RWPE1 (cell line): ENCODE measurements at regions not wholly inside any gene's neighbourhood (a gene's known extent, or its start where the extent isn't known, plus 50 kb on each side); places are given as distances from the start of the nearest gene placed in this dataset.

ENCODE experiments used
- CTCF ChIA-PET: fragments of 350-600 bp; sonication (Branson Sonifier 250); formaldehyde crosslinking; extraction: SDS; loops from one replicate; lab custom pipeline; 2021; lab: Yijun Ruan, JAX
- POLR2A ChIA-PET: fragments of 400-600 bp; formaldehyde crosslinking; extraction: SDS; loops from one replicate; lab custom pipeline; 2020; ENCODE audit warnings: antibody characterized with exemption; ENCODE audit not compliant: low non-redundant PET; lab: Yijun Ruan, JAX
- DNase-seq: peaks from one replicate; pipeline ENCODE4 v3.0.0; 2012; ENCODE audit warnings: low spot score
- H3K27ac ChIP-seq: fragments of 450-650 bp; 2 replicates; pipeline ENCODE4 v1.5.1; 2017
- TF ChIP-seq, protein P1 (sequence below): fragments of 450-650 bp; conservative IDR thresholded peaks from 2 replicates; pipeline ENCODE4 v1.5.1; 2017; ENCODE audit warnings: low read depth, mild to moderate bottlenecking

DNA sequence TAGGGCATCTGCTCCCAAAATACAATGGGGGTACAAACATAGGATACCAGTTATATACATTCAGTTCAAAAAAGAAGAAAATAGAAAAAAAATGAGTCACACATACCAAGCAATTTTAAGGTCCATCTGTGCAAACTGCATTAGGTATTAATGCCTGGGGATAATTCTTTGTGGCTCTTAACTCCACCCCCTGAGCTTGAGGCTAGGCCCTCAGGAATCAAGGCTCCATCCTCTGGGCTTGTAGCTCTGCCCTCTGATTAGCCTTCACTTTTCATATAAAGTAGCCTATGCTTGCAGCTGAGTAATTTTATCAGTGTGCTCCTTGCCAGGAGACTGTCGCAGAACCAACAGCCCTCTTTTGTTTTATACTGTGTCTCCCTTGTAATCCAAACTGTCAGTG is 69.9 kb upstream of the BACE2 start:
- ChIA-PET CTCF (interaction anchor here (1.0 kb wide), 1 partner anchor 24 kb away, joined by 5 read pairs; no protein-coding TSS in a partner anchor), POLR2A (no interaction called here)
- TF ChIP-seq, protein P1, sequence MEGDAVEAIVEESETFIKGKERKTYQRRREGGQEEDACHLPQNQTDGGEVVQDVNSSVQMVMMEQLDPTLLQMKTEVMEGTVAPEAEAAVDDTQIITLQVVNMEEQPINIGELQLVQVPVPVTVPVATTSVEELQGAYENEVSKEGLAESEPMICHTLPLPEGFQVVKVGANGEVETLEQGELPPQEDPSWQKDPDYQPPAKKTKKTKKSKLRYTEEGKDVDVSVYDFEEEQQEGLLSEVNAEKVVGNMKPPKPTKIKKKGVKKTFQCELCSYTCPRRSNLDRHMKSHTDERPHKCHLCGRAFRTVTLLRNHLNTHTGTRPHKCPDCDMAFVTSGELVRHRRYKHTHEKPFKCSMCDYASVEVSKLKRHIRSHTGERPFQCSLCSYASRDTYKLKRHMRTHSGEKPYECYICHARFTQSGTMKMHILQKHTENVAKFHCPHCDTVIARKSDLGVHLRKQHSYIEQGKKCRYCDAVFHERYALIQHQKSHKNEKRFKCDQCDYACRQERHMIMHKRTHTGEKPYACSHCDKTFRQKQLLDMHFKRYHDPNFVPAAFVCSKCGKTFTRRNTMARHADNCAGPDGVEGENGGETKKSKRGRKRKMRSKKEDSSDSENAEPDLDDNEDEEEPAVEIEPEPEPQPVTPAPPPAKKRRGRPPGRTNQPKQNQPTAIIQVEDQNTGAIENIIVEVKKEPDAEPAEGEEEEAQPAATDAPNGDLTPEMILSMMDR: no peak
- no peak overlapping the region for H3K27ac ChIP-seq
- no peak for DNase-seq

DNA sequence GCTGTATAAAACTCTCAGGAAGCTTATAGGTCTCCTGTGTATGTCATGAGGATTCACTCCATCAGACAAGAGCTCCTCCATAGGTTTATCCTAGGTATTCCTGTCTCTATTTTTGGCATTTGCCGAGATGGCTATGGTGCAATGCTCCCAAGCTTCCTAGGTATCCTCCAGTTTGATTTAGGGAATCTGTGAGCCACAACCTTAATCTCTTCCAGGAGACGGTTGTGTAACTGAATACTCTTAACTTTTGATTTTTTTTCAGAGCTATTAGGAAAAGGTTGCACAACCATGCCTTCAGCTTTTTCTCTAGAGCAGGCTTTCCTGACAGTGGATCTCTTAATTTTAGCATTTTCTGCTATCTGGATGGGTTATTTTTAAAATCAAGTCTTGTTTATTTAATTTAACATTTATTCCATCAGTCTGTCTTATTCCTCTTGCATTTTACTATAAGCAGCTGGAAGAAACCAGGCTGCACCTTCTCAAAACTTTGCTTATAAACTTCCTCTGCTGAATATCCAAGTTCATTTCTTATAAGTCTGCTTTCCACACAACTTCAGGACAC is 69.4 kb upstream of the BACE2 start:
- TF ChIP-seq, protein P1: no peak
- CTCF ChIA-PET: no interaction called here
- DNase-seq: no peak
- POLR2A ChIA-PET: no interaction called here
- H3K27ac ChIP-seq: no peak overlapping the region

DNA sequence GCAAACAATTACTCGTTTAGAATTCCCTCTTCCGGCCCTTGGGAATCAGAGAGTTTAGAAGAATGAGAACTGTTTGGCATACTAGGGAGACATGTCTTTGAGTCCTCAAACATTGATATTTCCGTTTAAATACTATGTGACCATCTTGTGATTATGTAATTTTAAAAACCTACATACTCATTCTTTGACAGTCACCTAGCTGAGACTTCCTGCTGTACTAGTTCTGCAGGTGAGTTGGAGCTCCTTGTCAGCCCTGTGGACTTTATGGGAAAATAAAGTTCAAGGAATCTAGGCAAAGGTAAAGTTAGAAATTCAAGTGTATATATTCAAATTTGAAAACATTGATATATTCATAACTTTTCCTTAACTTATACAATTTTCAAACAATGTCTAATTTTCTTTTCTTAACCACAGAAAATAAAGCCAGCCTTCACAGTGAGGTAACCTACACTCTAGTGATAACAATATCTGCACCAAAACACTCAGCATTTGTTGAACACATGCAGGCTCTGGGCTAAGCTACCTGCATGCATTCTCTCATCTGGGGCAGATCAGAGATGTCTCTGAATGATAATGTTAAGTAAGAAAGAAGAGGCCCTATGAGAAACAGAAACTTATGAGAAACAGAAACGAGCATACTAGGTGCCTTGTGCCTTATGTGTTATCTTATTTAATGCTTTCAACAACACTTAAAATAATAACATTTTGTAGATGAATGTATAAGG is 67.0 kb upstream of the BACE2 start:
- DNase-seq: no peak
- TF ChIP-seq, protein P1: no peak
- ChIA-PET CTCF (no interaction called here), POLR2A (no interaction called here)
- no peak overlapping the region for H3K27ac ChIP-seq

DNA sequence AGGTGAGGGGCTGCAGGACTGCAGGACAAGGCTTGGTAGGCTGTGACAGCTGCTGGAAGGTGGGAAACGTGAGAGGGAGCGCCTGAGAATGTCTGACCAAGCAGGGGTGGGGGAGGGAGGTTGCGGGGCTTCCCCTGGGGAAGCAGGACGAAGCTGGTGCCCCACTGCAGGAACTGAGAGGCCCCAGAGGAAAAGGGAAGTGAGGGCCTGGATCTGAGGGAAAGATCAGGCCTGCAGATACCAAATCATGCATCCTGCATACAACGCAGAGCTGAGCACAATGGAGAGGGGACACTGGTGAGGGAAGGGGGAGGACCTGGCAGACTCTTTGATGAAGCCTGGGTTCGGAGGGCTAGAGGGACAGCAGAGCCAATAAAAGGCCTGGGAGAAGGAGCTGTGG is 65.7 kb upstream of the BACE2 start:
- ChIA-PET CTCF (interaction anchor here (0.6 kb wide), 1 partner anchor 54 kb away, joined by 3 read pairs; no protein-coding TSS in a partner anchor), POLR2A (no interaction called here)
- no peak overlapping the region for H3K27ac ChIP-seq
- TF ChIP-seq, protein P1: no peak
- no peak for DNase-seq

DNA sequence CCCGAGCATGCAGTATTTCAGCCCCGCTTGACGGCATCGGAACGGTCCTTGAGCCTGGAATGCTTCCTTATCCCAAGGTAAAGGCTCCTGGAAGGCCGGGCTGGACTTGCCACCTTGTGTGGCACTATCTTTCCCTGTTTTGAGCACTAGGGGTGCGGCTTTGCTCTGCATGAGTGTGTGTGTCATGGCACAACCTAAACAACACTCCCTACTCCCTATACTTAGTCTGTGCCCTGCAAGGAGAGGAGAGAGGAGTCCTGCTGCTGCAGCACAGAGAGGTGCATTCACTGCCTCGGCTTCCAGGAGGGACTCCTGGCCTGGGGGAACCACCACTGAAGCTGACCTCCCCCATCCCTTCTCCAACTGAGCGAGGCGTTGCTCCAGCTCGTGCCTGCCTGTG is 60.4 kb upstream of the BACE2 start:
- CTCF ChIA-PET: no interaction called here
- DNase-seq: no peak
- TF ChIP-seq, protein P1: no peak
- H3K27ac ChIP-seq: no peak overlapping the region
- POLR2A ChIA-PET: no interaction called here

DNA sequence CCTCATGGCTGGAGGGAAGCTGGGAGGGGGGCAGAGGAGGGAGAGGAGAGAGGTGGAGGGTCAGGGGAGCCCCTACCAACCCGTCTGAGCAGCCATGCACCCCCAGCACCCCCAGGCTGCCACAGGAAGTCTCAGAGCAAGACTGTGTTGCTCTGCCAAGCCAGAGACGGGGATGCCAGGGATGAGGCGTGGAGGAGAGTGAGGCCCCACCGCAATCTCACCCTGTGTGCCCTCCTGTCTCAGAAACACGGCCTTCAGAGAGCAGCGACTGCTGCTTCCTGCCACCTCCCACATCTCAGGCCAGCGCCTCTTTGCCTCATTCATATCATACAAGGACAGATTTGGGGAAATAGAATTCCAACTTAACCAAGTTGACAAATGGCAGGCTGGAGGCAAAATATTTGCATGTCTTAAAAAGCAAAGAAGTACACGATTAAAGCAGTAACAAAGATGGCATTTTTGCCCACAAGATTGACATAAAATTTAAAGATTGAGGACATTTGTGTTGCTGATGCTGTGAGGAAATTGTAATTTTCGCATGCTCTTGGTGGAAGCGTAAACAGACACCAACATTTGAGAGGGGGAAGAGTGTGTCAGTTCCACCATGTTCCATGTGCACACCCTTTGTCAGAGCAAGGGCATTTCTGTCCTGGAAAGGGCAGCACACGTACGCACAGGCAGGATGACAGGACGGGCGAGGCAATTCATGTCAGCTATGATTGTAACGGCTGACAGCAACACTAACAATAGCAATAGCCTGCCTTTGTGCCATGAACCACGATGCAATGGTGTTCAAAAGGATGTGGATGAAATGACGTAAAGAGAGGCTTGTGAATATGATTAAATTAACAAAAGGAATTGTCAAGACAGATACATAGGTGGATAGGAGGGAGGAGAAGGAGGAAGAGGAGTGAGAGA is 59.0 kb upstream of the BACE2 start:
- POLR2A ChIA-PET: no interaction called here
- DNase-seq: no peak
- CTCF ChIA-PET: interaction anchor here (0.6 to 0.7 kb wide), 2 partner anchors 14 to 461 kb away, joined by 3 to 4 read pairs; no protein-coding TSS in a partner anchor
- no peak overlapping the region for H3K27ac ChIP-seq
- TF ChIP-seq, protein P1: no peak
